ENCODE measurements at regions not wholly inside any gene's neighbourhood (a gene's known extent, or its start where the extent isn't known, plus 50 kb on each side); places are given as distances from the start of the nearest gene placed in this dataset.

- TF ChIP-seq CTCF (conservative IDR thresholded peaks at IDR 0.05 in 1 of 2, IDR thresholded peaks at IDR 0.05 in 1 of 2; ENCODE audit: low read depth in 1 of 2, low read length in 2 of 2) (peak in 1 of 2 donors; percentile 14), EZH2 (IDR thresholded peaks at IDR 0.05; ENCODE audit: low read length, missing control alignments) (no peak)
Observed at GRCh38 chr12:115468087-115468510, 784.1 kb upstream of the TBX3 start.

Measured in fibroblast of lung (primary cell).